Fibroblast of skin of left biceps (primary cell): ENCODE measurements at regions not wholly inside any gene's neighbourhood (a gene's known extent, or its start where the extent isn't known, plus 50 kb on each side); places are given as distances from the start of the nearest gene placed in this dataset.
"Not testable (repeated sequence)": the region's sequence is repeated elsewhere in the genome, so short reads cannot be mapped to it uniquely, and the experiment has no call there.

ENCODE experiments used
- DNase-seq, 2 experiments: peaks; one replicate each; pipeline ENCODE4 v3.0.0-alpha.2; 2013; ENCODE audit warnings: low read depth in 2 of 2

GRCh38 chr6:84353459-84354423 is 126.3 kb upstream of the CEP162 start:
- DNase-seq = no peak

GRCh38 chr6:84350397-84350796 is 123.0 kb upstream of the CEP162 start:
- no peak for DNase-seq

- DNase-seq = no peak
These were observed 122.1 kb upstream of the CEP162 start for GRCh38 chr6:84349542-84349941.

- DNase-seq = no peak
These were observed 121.4 kb upstream of the CEP162 start for GRCh38 chr6:84348801-84349200.

GRCh38 chr6:84346372-84346771 is 118.9 kb upstream of the CEP162 start:
- no peak for DNase-seq

GRCh38 chr6:84344005-84344404 is 116.6 kb upstream of the CEP162 start:
- DNase-seq = no peak

- no peak for DNase-seq
These were observed 113.0 kb upstream of the CEP162 start for GRCh38 chr6:84340422-84340821.

GRCh38 chr6:84333842-84334241 is 106.4 kb upstream of the CEP162 start:
- DNase-seq = no peak

GRCh38 chr6:84332139-84333034 is 104.9 kb upstream of the CEP162 start:
- no peak for DNase-seq

- no peak for DNase-seq
These were observed 102.9 kb upstream of the CEP162 start for GRCh38 chr6:84330325-84330724.

GRCh38 chr6:84329516-84329915 is 102.1 kb upstream of the CEP162 start:
- DNase-seq = no peak

- no peak for DNase-seq
These were observed 101.6 kb upstream of the CEP162 start for GRCh38 chr6:84329077-84329476.

- no peak for DNase-seq
These were observed 90.0 kb upstream of the CEP162 start for GRCh38 chr6:84317463-84317862.

GRCh38 chr6:84314377-84314898 is 87.0 kb upstream of the CEP162 start:
- DNase-seq = no peak

GRCh38 chr6:84309336-84309735 is 81.9 kb upstream of the CEP162 start:
- no peak for DNase-seq

- no peak for DNase-seq
These were observed 77.4 kb upstream of the CEP162 start for GRCh38 chr6:84304881-84305280.

GRCh38 chr6:84291033-84291432 is 63.6 kb upstream of the CEP162 start:
- not testable (repeated sequence) for DNase-seq

- DNase-seq = no peak
These were observed 57.1 kb upstream of the CEP162 start for GRCh38 chr6:84284428-84285049.

- DNase-seq = no peak
These were observed 55.1 kb upstream of the CEP162 start for GRCh38 chr6:84282550-84282949.

GRCh38 chr6:84280639-84281038 is 53.2 kb upstream of the CEP162 start:
- no peak for DNase-seq

GRCh38 chr6:84280030-84280429 is 52.6 kb upstream of the CEP162 start:
- DNase-seq = no peak
